Endothelial cell (in vitro differentiated cells): ENCODE measurements at regions not wholly inside any gene's neighbourhood (a gene's known extent, or its start where the extent isn't known, plus 50 kb on each side); places are given as distances from the start of the nearest gene placed in this dataset.

Source experiments
- DNase-seq: peaks from one replicate; pipeline ENCODE4 v3.0.0; 2021; ENCODE audit warnings: low spot score
- H3K27ac Mint-ChIP-seq: one replicate; pipeline ENCODE4 v1.8.0; 2021; ENCODE audit warnings: mixed read lengths, inconsistent platforms; ENCODE audit not compliant: unreplicated experiment
- H3K27me3 Mint-ChIP-seq: one replicate; pipeline ENCODE4 v1.8.0; 2021; ENCODE audit warnings: mild to moderate bottlenecking, moderate library complexity, mixed read lengths, inconsistent platforms; ENCODE audit not compliant: unreplicated experiment
- H3K36me3 Mint-ChIP-seq: one replicate; pipeline ENCODE4 v1.8.0; 2021; ENCODE audit warnings: mild to moderate bottlenecking, low read depth, mixed read lengths, inconsistent platforms; ENCODE audit not compliant: unreplicated experiment
- H3K4me1 Mint-ChIP-seq: one replicate; pipeline ENCODE4 v1.8.0; 2021; ENCODE audit warnings: mild to moderate bottlenecking, mixed read lengths, inconsistent platforms; ENCODE audit not compliant: unreplicated experiment
- H3K4me3 Mint-ChIP-seq: one replicate; pipeline ENCODE4 v1.8.0; 2021; ENCODE audit warnings: mild to moderate bottlenecking, mixed read lengths, inconsistent platforms; ENCODE audit not compliant: unreplicated experiment
- H3K9me3 Mint-ChIP-seq: one replicate; pipeline ENCODE4 v1.8.0; 2021; ENCODE audit warnings: mixed read lengths, inconsistent platforms; ENCODE audit not compliant: unreplicated experiment
- CTCF ChIP-seq: fragments of 200-600 bp; sonication (generic); IDR thresholded peaks from one replicate; pipeline ENCODE4 v1.5.0; 2021; ENCODE audit warnings: antibody characterized with exemption; ENCODE audit not compliant: unreplicated experiment

GRCh38 chr14:38481952-38482678, 226.2 kb upstream of the CLEC14A start:
- Mint-ChIP-seq H3K27ac (no peak overlapping the region), H3K36me3 (peaks cover 6% of the 10 kb centered on the region), H3K4me3 (no peak overlapping the region), H3K27me3 (no peaks in the 10 kb centered on the region), H3K4me1 (no peaks in the 10 kb centered on the region), H3K9me3 (peaks cover 8% of the 10 kb centered on the region)
- no peak for TF ChIP-seq CTCF
- DNase-seq = no peak

- H3K4me3 Mint-ChIP-seq = no peak overlapping the region
- DNase-seq = no peak
- H3K4me1 Mint-ChIP-seq = no peaks in the 10 kb centered on the region
- no peaks in the 10 kb centered on the region for H3K36me3 Mint-ChIP-seq
- no peak for TF ChIP-seq CTCF
- H3K9me3 Mint-ChIP-seq = no peaks in the 10 kb centered on the region
- no peak overlapping the region for H3K27ac Mint-ChIP-seq
- no peaks in the 10 kb centered on the region for H3K27me3 Mint-ChIP-seq
Measured at GRCh38 chr14:38469156-38469555, 213.3 kb upstream of the CLEC14A start.

GRCh38 chr14:38442208-38442607, 186.3 kb upstream of the CLEC14A start:
- no peak overlapping the region for H3K27ac Mint-ChIP-seq
- peak; percentile 5 for DNase-seq
- no peaks in the 10 kb centered on the region for H3K9me3 Mint-ChIP-seq
- no peak for TF ChIP-seq CTCF
- H3K27me3 Mint-ChIP-seq = no peaks in the 10 kb centered on the region
- no peaks in the 10 kb centered on the region for H3K36me3 Mint-ChIP-seq
- peaks cover 8% of the 10 kb centered on the region for H3K4me1 Mint-ChIP-seq
- no peak overlapping the region for H3K4me3 Mint-ChIP-seq

GRCh38 chr14:38432186-38432585, 176.3 kb upstream of the CLEC14A start:
- Mint-ChIP-seq H3K4me1 (no peaks in the 10 kb centered on the region), H3K4me3 (no peak overlapping the region), H3K9me3 (no peaks in the 10 kb centered on the region), H3K36me3 (no peaks in the 10 kb centered on the region), H3K27me3 (no peaks in the 10 kb centered on the region), H3K27ac (no peak overlapping the region)
- TF ChIP-seq CTCF = no peak
- no peak for DNase-seq

- Mint-ChIP-seq H3K4me1 (no peaks in the 10 kb centered on the region), H3K36me3 (no peaks in the 10 kb centered on the region), H3K9me3 (no peaks in the 10 kb centered on the region), H3K27ac (no peak overlapping the region), H3K27me3 (no peaks in the 10 kb centered on the region), H3K4me3 (no peak overlapping the region)
- no peak for DNase-seq
- no peak for TF ChIP-seq CTCF
Measured at GRCh38 chr14:38431156-38431555, 175.3 kb upstream of the CLEC14A start.
